ENCODE measurements at regions not wholly inside any gene's neighbourhood (a gene's known extent, or its start where the extent isn't known, plus 50 kb on each side); places are given as distances from the start of the nearest gene placed in this dataset.

GRCh38 chr16:5642436-5642835, 544.8 kb upstream of the EEF2KMT start:
- TF ChIP-seq CTCF (IDR thresholded peaks at IDR 0.05): no peak
- ATAC-seq (ENCODE audit: low FRiP score) (no peak), DNase-seq (ENCODE audit: low spot score) (no peak)

- DNase-seq (ENCODE audit: low spot score): no peak
- no peak for ATAC-seq (ENCODE audit: low FRiP score)
- TF ChIP-seq CTCF (IDR thresholded peaks at IDR 0.05): no peak
These were observed 544.4 kb upstream of the EEF2KMT start for GRCh38 chr16:5642011-5642410.

- no peak for DNase-seq (ENCODE audit: low spot score)
- no peak for ATAC-seq (ENCODE audit: low FRiP score)
- no peak for TF ChIP-seq CTCF (IDR thresholded peaks at IDR 0.05)
These were observed 543.3 kb upstream of the EEF2KMT start for GRCh38 chr16:5640883-5641282.

GRCh38 chr16:5639531-5639930, 541.9 kb upstream of the EEF2KMT start:
- DNase-seq (ENCODE audit: low spot score) (no peak), ATAC-seq (ENCODE audit: low FRiP score) (no peak)
- no peak for TF ChIP-seq CTCF (IDR thresholded peaks at IDR 0.05)

GRCh38 chr16:5635331-5635730, 537.7 kb upstream of the EEF2KMT start:
- no peak for ATAC-seq (ENCODE audit: low FRiP score)
- TF ChIP-seq CTCF (IDR thresholded peaks at IDR 0.05): no peak
- no peak for DNase-seq (ENCODE audit: low spot score)

- no peak for ATAC-seq (ENCODE audit: low FRiP score)
- no peak for DNase-seq (ENCODE audit: low spot score)
- TF ChIP-seq CTCF (IDR thresholded peaks at IDR 0.05): no peak
These were observed 537.1 kb upstream of the EEF2KMT start for GRCh38 chr16:5634666-5635180.

- DNase-seq (ENCODE audit: low spot score): no peak
- TF ChIP-seq CTCF (IDR thresholded peaks at IDR 0.05): no peak
- no peak for ATAC-seq (ENCODE audit: low FRiP score)
These were observed 536.3 kb upstream of the EEF2KMT start for GRCh38 chr16:5633845-5634440.
